Central memory CD4-positive, alpha-beta T cell (primary cell): ENCODE measurements at regions not wholly inside any gene's neighbourhood (a gene's known extent, or its start where the extent isn't known, plus 50 kb on each side); places are given as distances from the start of the nearest gene placed in this dataset.
"Not testable (repeated sequence)": the region's sequence is repeated elsewhere in the genome, so short reads cannot be mapped to it uniquely, and the experiment has no call there.

ENCODE experiments used
- DNase-seq: peaks from one replicate; pipeline ENCODE4 v3.0.0; 2022

DNA sequence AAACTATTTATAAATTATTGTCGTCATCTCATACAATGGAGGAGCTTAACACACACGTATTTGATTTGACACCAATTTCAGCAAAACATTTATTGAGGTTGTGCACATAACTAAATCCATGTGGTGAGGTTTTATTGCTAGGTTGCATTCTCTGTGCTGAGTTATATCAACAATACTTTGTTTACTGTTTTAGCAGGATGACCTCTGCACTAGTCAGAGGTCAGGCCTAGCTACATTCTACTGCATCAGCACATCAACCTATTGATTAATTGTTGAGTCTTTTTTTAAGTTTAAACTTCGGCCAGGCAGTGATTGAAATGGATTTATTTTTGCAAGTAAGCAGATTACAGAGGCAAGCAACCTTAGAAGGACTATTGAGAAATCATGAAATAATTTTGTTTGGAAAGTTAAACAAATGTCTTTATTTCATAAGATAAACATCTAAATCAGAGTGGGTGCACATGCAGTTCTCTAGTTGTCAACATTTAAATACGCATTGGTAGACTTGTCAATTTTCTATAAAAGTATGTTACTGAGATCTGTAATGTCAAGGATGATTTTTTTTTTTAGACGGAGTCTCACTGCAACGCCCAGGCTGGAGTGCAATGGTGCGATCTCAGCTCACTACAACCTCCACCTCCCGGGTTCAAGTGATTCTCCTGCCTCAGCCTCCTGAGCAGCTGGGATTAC is 75.2 kb upstream of the CD28 start:
- DNase-seq = no peak

- no peak for DNase-seq
Measured at GRCh38 chr2:203636588-203637470, 69.6 kb upstream of the CD28 start.

- DNase-seq = no peak
Measured at GRCh38 chr2:203637471-203638167, 68.8 kb upstream of the CD28 start.

GRCh38 chr2:203641865-203642264 is 64.6 kb upstream of the CD28 start:
- not testable (repeated sequence) for DNase-seq

DNA sequence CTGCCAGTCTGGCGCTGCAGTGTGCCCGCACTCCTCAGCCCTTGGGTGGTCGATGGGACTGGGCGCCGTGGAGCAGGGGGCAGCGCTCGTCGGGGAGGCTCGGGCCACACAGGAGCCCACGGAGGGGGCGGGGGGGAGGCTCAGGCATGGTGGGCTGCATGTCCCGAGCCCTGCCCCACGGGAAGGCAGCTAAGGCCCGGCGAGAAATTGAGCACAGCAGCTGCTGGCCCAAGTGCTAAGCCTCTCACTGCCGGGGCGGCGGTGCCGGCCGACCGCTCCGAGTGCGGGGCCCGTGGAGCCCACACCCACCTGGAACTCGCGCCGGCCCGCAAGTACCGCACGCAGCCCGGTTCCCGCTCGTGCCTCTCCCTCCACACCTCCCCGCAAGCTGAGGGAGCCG is 63.6 kb upstream of the CD28 start:
- DNase-seq = not testable (repeated sequence)

DNA sequence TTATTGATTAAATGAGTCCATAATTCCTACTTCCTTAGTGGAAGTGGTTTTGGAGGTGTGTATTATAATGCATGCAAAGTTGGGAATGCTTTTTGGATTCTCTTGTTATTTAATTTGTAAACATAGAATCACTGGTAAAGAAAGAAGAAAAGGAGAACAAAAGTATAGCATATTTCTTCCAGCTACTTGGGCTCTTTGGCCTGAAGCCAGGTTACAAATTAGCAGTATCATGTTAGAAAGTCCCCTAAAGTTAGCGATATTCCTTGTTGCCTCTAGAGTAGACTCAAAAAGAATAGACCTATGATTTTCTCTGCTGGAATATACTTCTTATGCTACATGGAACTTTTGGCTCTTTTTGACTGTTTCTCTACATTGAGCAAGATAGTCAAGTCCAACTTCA is 60.6 kb upstream of the CD28 start:
- no peak for DNase-seq

DNA sequence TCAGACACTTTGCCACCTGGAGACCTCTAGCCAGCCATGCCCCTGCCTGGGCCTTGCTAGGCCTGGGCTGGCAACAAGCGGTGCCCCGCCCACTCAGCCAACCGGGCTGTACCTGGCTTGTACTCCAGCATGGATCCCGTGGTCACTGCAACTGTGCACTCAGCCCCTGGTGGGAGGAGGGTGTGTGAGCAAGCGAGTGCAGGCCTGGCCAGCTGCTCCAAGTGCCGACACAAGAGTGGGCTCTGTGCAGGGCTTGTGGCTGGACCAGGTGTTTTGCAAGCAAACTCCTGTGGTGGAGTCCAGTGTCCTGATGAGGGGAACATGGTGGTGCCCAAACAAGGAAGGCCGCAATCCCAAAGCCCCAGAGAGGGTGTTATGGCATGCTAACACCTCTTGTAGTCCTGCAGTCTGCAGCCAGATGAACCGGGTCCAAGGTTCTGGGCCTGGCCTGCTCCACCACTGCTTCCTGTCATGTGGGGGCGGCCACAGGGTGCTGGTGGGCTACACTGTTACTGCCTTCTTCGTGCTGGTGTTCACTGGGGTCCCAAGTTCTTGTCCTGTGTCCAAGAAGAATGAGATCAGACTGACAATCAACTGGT is 60.1 kb upstream of the CD28 start:
- no peak for DNase-seq

GRCh38 chr2:203646961-203647360 is 59.5 kb upstream of the CD28 start:
- DNase-seq = no peak

DNA sequence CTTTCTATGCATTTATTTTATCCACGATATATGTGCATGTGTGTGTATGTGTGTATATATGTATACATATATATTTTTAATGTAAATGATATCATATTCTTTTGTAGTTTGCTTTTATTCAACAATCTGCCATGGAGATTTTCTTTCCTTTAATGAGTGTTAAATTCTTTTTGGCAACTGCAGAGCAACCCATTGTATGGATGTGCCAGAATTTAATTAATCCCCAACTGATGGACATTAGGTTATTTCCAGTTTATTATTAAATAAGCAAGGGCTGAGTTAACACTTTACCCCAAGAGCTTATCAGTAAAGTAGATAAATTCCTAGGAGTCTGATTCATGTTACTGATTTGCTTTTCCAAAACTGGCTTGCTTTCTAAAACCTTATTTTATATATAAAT is 58.9 kb upstream of the CD28 start:
- DNase-seq = no peak

DNA sequence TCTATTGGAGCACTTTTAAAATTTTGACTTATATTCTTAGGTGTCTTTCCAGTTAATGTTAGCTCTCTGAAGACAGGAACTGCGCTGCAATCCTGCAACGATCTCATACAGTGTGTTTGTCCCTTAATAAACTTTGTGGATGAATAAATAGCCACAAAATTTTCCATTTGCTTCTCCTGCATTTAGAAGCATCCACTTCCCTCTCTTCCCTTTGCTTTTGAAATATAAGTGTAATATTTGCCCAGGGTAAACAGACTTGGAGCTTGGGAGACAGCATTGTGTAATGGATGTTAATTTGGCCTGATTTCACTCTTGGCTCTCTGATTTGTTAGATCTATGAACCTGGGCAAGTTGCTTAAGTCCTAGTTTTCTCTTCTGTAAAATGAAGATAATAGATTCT is 58.2 kb upstream of the CD28 start:
- no peak for DNase-seq

DNA sequence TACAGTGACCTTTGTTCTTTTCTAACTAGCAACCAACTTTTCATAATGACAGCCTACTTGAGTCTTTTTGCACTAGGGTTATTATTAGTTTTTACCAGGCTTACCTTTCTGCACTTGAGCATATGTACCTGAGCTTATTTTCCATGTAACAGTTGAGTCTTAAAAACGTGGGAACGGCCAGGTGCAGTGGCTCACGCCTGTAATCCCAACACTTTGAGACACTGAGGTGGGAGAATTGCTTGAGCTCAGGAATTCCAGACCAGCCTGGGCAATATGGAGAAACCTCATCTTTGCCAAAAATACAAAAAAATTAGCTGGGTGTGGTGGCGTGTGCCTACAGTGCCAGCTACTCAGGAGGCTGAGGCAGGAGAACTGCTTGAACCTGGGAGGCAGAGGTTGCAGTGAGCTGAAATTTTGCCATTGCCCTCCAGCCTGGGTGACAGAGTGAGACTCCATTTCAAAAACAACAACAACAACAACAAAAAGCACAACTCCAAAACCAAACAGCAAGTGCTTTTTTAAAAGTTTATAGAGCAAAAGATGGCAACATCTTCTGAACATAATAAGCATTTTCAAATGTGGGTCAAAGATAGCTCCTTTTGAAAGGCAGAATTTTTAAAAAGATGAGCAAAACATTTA is 57.1 kb upstream of the CD28 start:
- no peak for DNase-seq

- no peak for DNase-seq
Measured at GRCh38 chr2:203650860-203651613, 55.4 kb upstream of the CD28 start.

GRCh38 chr2:203651621-203652020 is 54.8 kb upstream of the CD28 start:
- DNase-seq = no peak

- no peak for DNase-seq
Measured at GRCh38 chr2:203654826-203655225, 51.6 kb upstream of the CD28 start.

GRCh38 chr2:203656522-203657287 is 49.7 kb upstream of the CD28 start:
- no peak for DNase-seq
